SK-N-SH (cell line): ENCODE measurements at regions not wholly inside any gene's neighbourhood (a gene's known extent, or its start where the extent isn't known, plus 50 kb on each side); places are given as distances from the start of the nearest gene placed in this dataset.

ENCODE experiments used
- CTCF ChIA-PET: fragments of 300-600, 350-600 bp; formaldehyde crosslinking; extraction: SDS; loops from one replicate; lab custom pipeline; 2021; lab: Yijun Ruan, JAX
- POLR2A ChIA-PET: fragments of 350-600 bp; sonication (Branson Sonifier 250); formaldehyde crosslinking; extraction: SDS; loops from one replicate; lab custom pipeline; 2020; ENCODE audit warnings: antibody characterized with exemption, inconsistent platforms; lab: Yijun Ruan, JAX
- DNase-seq: peaks from one replicate; pipeline ENCODE4 v3.0.0; 2012
- H2AFZ ChIP-seq: fragments of 200-600 bp; sonication (generic); 2 replicates; pipeline ENCODE4 v1.8.1; 2016; ENCODE audit warnings: antibody characterized with exemption, mild to moderate bottlenecking, low read depth
- H3F3A ChIP-seq: fragments of 200-600 bp; sonication (generic); replicated peaks from 2 replicates; pipeline ENCODE3; 2016; ENCODE audit warnings: antibody characterized with exemption, mild to moderate bottlenecking; ENCODE audit not compliant: insufficient read depth
- H3K27ac ChIP-seq, 2 experiments: fragments of 200-500 bp in 1 of 2; fragments of 200-600 bp in 1 of 2; sonication (Bioruptor generic) in 1 of 2; sonication (generic), shearing (Covaris generic) in 1 of 2; 2 replicates each; pipeline versions ENCODE4 v1.5.1 to v1.6.1; 2014 to 2016; ENCODE audit warnings: low read depth in 2 of 2, inconsistent platforms in 1 of 2, low read length in 1 of 2, mild to moderate bottlenecking in 1 of 2, mixed read lengths in 1 of 2
- H3K27me3 ChIP-seq: fragments of 200-600 bp; sonication (generic), shearing (Covaris generic); 2 replicates; pipeline ENCODE4 v1.6.1; 2016; ENCODE audit warnings: mixed run types; ENCODE audit not compliant: insufficient read depth
- H3K36me3 ChIP-seq, 2 experiments: fragments of 200-500 bp in 1 of 2; fragments of 200-600 bp in 1 of 2; sonication (Bioruptor generic) in 1 of 2; sonication (generic) in 1 of 2; replicated peaks in 1 of 2; 2 replicates each; pipeline versions ENCODE3 to v1.5.1; 2014 to 2016; ENCODE audit warnings: low read length in 1 of 2, mild to moderate bottlenecking in 1 of 2; ENCODE audit not compliant: insufficient read depth in 2 of 2, control insufficient read depth in 1 of 2
- H3K4me1 ChIP-seq, 2 experiments: fragments of 200-500 bp in 1 of 2; fragments of 200-600 bp in 1 of 2; sonication (Bioruptor generic) in 1 of 2; sonication (generic), shearing (Covaris generic) in 1 of 2; 2 replicates each; pipeline versions ENCODE4 v1.5.1 to v1.6.1; 2014 to 2016; ENCODE audit warnings: low read depth in 1 of 2, low read length in 1 of 2, mixed run types in 1 of 2; ENCODE audit not compliant: insufficient read depth in 2 of 2, control insufficient read depth in 1 of 2
- H3K4me2 ChIP-seq: fragments of 200-600 bp; sonication (generic), shearing (Covaris generic); 2 replicates; pipeline ENCODE4 v1.6.1; 2017; ENCODE audit warnings: mixed run types
- H3K4me3 ChIP-seq, 2 experiments: fragments of 200-500 bp in 1 of 2; fragments of 200-600 bp in 1 of 2; sonication (Bioruptor generic) in 1 of 2; sonication (generic), shearing (Covaris generic) in 1 of 2; 2 replicates each; pipeline versions ENCODE4 v1.5.1 to v1.8.1; 2014 to 2016; ENCODE audit warnings: low read depth in 2 of 2, inconsistent platforms in 1 of 2, low read length in 1 of 2, mild to moderate bottlenecking in 1 of 2, mixed read lengths in 1 of 2, moderate library complexity in 1 of 2
- H3K79me2 ChIP-seq: fragments of 200-600 bp; sonication (generic); 2 replicates; pipeline ENCODE4 v1.8.1; 2017; ENCODE audit warnings: mild to moderate bottlenecking; ENCODE audit not compliant: insufficient read depth
- H3K9ac ChIP-seq: fragments of 200-600 bp; sonication (generic); 2 replicates; pipeline ENCODE4 v1.6.1; 2017; ENCODE audit warnings: mixed run types
- H3K9me2 ChIP-seq: fragments of 200-600 bp; sonication (generic); 2 replicates; pipeline ENCODE4 v1.6.1; 2017; ENCODE audit warnings: mixed run types
- H3K9me3 ChIP-seq: fragments of 200-600 bp; sonication (generic); 2 replicates; pipeline ENCODE4 v1.6.1; 2017; ENCODE audit warnings: mixed run types, mild to moderate bottlenecking, moderate library complexity
- H4K20me1 ChIP-seq: fragments of 200-600 bp; sonication (generic); 2 replicates; pipeline ENCODE4 v1.6.1; 2017; ENCODE audit warnings: mild to moderate bottlenecking, mixed run types; ENCODE audit not compliant: insufficient read depth
- CHD2 ChIP-seq: fragments of 150-350 bp; IDR thresholded peaks from 2 replicates; pipeline ENCODE4 v1.6.1; 2018; ENCODE audit warnings: low read length; ENCODE audit not compliant: partially characterized antibody
- ELF1 ChIP-seq: IDR thresholded peaks from 2 replicates; pipeline ENCODE4 v1.4.0; 2012
- FOSL2 ChIP-seq: IDR thresholded peaks from 2 replicates; pipeline ENCODE4 v1.4.0; 2012; ENCODE audit warnings: low read depth, mild to moderate bottlenecking, moderate library complexity, borderline replicate concordance
- FOXJ3 ChIP-seq: sonication (generic); formaldehyde crosslinking; IDR thresholded peaks from 2 replicates; pipeline ENCODE4 v1.5.1; 2020; ENCODE audit warnings: mild to moderate bottlenecking, missing genetic modification reagents
- GABPA ChIP-seq: IDR thresholded peaks from 2 replicates; pipeline ENCODE4 v1.4.0; 2012; ENCODE audit warnings: low read depth, mild to moderate bottlenecking
- GATA2 ChIP-seq: sonication (generic); formaldehyde crosslinking; IDR thresholded peaks from 2 replicates; pipeline ENCODE4 v1.5.0; 2020; ENCODE audit warnings: mild to moderate bottlenecking, missing genetic modification reagents
- JUND ChIP-seq: IDR thresholded peaks from 2 replicates; pipeline ENCODE4 v1.4.0; 2012
- MEF2A ChIP-seq: IDR thresholded peaks from 2 replicates; pipeline ENCODE4 v1.4.0; 2012; ENCODE audit warnings: low read depth, borderline replicate concordance
- NRF1 ChIP-seq: IDR thresholded peaks from 2 replicates; pipeline ENCODE4 v1.6.1; 2012; ENCODE audit warnings: low read depth, mild to moderate bottlenecking, low read length
- POLR2AphosphoS5 ChIP-seq: IDR thresholded peaks from 2 replicates; pipeline ENCODE4 v1.6.1; 2012; ENCODE audit warnings: low read depth, low read length
- RAD21 ChIP-seq: IDR thresholded peaks from 2 replicates; pipeline ENCODE4 v1.6.1; 2012; ENCODE audit warnings: mild to moderate bottlenecking, low read length
- RFX5 ChIP-seq: IDR thresholded peaks from 2 replicates; pipeline ENCODE4 v1.6.1; 2012; ENCODE audit warnings: mild to moderate bottlenecking, improper control_type of control experiment, low read length
- SIN3A ChIP-seq: IDR thresholded peaks from 2 replicates; pipeline ENCODE4 v1.6.1; 2012; ENCODE audit warnings: low read depth, mild to moderate bottlenecking, low read length, moderate library complexity, borderline replicate concordance
- TCF12 ChIP-seq: IDR thresholded peaks from 2 replicates; pipeline ENCODE4 v1.4.0; 2012
- YY1 ChIP-seq: IDR thresholded peaks from 2 replicates; pipeline ENCODE4 v1.4.0; 2012; ENCODE audit warnings: low read depth, mild to moderate bottlenecking
- WGBS: methylation state at CpG from one replicate; pipeline ENCODE4 v1.1.6; 2017; ENCODE audit warnings: low lambda C conversion rate; 5-methylcytosine and 5-hydroxymethylcytosine counted together
- TF ChIP-seq, protein P1 (sequence below): fragments of 150-350 bp; IDR thresholded peaks from 2 replicates; pipeline ENCODE4 v1.6.1; 2016; ENCODE audit warnings: mild to moderate bottlenecking, low read depth, low read length
- TF ChIP-seq, protein P2 (sequence below): fragments of 150-350 bp; IDR thresholded peaks from 2 replicates; pipeline ENCODE4 v1.6.1; 2017; ENCODE audit warnings: antibody characterized with exemption, low read length, low read depth, borderline replicate concordance
- TF ChIP-seq, protein P3 (sequence below): IDR thresholded peaks from 2 replicates; pipeline ENCODE4 v1.6.1; 2012; ENCODE audit warnings: mild to moderate bottlenecking, low read depth, low read length, moderate library complexity
- TF ChIP-seq, protein P4 (sequence below): IDR thresholded peaks from 2 replicates; pipeline ENCODE4 v1.4.0; 2012; ENCODE audit warnings: low read depth, borderline replicate concordance
- TF ChIP-seq, protein P5 (sequence below): fragments of 200-600 bp; sonication (generic); IDR thresholded peaks from 2 replicates; pipeline ENCODE4 v1.6.1; 2017; ENCODE audit warnings: antibody characterized with exemption, mild to moderate bottlenecking, moderate library complexity

DNA sequence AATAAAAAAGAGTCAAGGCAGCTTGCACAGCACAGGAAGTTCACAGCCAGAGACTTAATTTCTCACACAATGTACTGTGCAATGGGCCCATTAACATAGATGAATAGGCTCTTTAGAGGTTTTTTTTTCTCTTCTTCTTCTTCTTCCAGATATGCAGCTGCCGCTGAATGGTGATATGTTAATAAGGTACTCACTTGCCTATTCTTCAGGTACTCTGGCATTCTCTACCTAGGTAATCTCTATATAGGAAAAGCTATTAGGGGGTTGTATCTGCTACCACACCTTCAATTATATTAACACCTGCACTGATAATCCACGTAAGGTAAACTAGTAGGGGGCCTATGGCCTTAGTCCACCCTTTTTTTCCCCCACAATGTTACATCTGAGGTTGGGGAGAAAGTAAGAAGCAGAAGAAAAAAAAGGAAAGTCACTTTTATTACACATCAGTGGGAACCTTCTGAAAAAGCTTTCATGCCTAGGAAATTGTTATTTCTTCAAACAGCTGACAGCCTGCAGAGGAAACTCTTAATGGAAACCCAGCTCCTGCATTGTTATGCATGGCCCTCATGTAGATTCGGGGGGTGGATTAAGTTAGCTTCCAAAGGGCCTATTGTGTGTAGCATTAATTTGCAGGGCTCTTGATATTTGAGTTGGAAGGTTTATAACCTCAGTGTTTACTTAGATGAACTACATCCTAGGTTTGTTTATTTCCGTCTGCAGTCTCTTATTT lies 525.5 kb downstream of the ZIC1 start:
- Histone ChIP-seq H3K27me3 (no peaks in the 10 kb centered on the region), H3K9me3 (no peaks in the 10 kb centered on the region), H3K4me2 (no peak overlapping the region), H4K20me1 (no peaks in the 10 kb centered on the region), H2AFZ (no peak overlapping the region), H3F3A (no peaks in the 10 kb centered on the region), H3K9me2 (no peaks in the 10 kb centered on the region), H3K27ac (no peak overlapping the region), H3K36me3 (no peaks in the 10 kb centered on the region), H3K4me1 (peaks cover 0 to 10% of the 10 kb centered on the region in 2 experiments; a peak in 1 of 4 replicates), H3K9ac (no peak overlapping the region), H3K4me3 (no peak overlapping the region), H3K79me2 (no peaks in the 10 kb centered on the region)
- DNase-seq = no peak
- POLR2A ChIA-PET = no interaction called here
- 79% methylated on average over 4 of the region's 4 CpGs for WGBS
- CTCF ChIA-PET = no interaction called here
- no peak for TF ChIP-seq YY1
- no peak for TF ChIP-seq SIN3A
- TF ChIP-seq CHD2 = no peak

DNA sequence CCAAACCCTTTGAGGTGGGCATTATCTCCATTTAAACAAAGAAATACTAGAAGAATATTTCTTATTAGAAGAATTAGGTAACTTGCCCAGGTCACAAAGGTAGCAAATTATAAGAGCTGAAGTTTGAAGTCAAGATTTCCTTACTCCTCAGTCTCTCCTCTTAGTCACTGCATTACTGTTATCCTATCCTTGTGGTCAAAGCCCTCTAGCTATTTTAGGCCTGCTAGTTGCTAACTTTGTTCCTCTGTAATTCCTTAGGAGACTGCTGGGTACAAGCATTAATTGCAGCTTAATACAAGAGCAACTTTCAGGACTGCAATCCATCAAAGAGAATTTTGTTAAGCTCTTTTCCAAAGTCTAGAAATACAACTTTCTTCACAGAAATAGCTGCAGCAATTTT lies 528.2 kb downstream of the ZIC1 start:
- Histone ChIP-seq H3K9ac (no peak overlapping the region), H3F3A (peaks cover 2% of the 10 kb centered on the region), H3K4me1 (peaks cover 0 to 9% of the 10 kb centered on the region in 2 experiments; a peak in 2 of 4 replicates), H3K27ac (no peak overlapping the region), H3K4me2 (no peak overlapping the region), H3K9me3 (no peaks in the 10 kb centered on the region)
- ChIA-PET POLR2A (no interaction called here), CTCF (interaction anchor here (1.5 kb wide), 1 partner anchor 141 kb away, joined by 4 read pairs; no protein-coding TSS in a partner anchor)
- TF ChIP-seq, protein P1, sequence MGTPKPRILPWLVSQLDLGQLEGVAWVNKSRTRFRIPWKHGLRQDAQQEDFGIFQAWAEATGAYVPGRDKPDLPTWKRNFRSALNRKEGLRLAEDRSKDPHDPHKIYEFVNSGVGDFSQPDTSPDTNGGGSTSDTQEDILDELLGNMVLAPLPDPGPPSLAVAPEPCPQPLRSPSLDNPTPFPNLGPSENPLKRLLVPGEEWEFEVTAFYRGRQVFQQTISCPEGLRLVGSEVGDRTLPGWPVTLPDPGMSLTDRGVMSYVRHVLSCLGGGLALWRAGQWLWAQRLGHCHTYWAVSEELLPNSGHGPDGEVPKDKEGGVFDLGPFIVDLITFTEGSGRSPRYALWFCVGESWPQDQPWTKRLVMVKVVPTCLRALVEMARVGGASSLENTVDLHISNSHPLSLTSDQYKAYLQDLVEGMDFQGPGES = no peak
- TF ChIP-seq ELF1 (no peak), FOSL2 (no peak), GATA2 (CRISPR knock-in tag) (no peak), GABPA (no peak), POLR2AphosphoS5 (no peak), RFX5 (no peak), MEF2A (no peak), JUND (no peak), FOXJ3 (CRISPR knock-in tag) (no peak), SIN3A (no peak), RAD21 (no peak), NRF1 (no peak), TCF12 (no peak)
- TF ChIP-seq, protein P2, sequence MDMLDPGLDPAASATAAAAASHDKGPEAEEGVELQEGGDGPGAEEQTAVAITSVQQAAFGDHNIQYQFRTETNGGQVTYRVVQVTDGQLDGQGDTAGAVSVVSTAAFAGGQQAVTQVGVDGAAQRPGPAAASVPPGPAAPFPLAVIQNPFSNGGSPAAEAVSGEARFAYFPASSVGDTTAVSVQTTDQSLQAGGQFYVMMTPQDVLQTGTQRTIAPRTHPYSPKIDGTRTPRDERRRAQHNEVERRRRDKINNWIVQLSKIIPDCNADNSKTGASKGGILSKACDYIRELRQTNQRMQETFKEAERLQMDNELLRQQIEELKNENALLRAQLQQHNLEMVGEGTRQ = no peak
- TF ChIP-seq, protein P3, sequence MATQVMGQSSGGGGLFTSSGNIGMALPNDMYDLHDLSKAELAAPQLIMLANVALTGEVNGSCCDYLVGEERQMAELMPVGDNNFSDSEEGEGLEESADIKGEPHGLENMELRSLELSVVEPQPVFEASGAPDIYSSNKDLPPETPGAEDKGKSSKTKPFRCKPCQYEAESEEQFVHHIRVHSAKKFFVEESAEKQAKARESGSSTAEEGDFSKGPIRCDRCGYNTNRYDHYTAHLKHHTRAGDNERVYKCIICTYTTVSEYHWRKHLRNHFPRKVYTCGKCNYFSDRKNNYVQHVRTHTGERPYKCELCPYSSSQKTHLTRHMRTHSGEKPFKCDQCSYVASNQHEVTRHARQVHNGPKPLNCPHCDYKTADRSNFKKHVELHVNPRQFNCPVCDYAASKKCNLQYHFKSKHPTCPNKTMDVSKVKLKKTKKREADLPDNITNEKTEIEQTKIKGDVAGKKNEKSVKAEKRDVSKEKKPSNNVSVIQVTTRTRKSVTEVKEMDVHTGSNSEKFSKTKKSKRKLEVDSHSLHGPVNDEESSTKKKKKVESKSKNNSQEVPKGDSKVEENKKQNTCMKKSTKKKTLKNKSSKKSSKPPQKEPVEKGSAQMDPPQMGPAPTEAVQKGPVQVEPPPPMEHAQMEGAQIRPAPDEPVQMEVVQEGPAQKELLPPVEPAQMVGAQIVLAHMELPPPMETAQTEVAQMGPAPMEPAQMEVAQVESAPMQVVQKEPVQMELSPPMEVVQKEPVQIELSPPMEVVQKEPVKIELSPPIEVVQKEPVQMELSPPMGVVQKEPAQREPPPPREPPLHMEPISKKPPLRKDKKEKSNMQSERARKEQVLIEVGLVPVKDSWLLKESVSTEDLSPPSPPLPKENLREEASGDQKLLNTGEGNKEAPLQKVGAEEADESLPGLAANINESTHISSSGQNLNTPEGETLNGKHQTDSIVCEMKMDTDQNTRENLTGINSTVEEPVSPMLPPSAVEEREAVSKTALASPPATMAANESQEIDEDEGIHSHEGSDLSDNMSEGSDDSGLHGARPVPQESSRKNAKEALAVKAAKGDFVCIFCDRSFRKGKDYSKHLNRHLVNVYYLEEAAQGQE = no peak
- TF ChIP-seq, protein P4, sequence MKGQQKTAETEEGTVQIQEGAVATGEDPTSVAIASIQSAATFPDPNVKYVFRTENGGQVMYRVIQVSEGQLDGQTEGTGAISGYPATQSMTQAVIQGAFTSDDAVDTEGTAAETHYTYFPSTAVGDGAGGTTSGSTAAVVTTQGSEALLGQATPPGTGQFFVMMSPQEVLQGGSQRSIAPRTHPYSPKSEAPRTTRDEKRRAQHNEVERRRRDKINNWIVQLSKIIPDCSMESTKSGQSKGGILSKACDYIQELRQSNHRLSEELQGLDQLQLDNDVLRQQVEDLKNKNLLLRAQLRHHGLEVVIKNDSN = no peak
- TF ChIP-seq, protein P5, sequence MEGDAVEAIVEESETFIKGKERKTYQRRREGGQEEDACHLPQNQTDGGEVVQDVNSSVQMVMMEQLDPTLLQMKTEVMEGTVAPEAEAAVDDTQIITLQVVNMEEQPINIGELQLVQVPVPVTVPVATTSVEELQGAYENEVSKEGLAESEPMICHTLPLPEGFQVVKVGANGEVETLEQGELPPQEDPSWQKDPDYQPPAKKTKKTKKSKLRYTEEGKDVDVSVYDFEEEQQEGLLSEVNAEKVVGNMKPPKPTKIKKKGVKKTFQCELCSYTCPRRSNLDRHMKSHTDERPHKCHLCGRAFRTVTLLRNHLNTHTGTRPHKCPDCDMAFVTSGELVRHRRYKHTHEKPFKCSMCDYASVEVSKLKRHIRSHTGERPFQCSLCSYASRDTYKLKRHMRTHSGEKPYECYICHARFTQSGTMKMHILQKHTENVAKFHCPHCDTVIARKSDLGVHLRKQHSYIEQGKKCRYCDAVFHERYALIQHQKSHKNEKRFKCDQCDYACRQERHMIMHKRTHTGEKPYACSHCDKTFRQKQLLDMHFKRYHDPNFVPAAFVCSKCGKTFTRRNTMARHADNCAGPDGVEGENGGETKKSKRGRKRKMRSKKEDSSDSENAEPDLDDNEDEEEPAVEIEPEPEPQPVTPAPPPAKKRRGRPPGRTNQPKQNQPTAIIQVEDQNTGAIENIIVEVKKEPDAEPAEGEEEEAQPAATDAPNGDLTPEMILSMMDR = no peak
- TF ChIP-seq, all 33 proteins: peak for 0
- no peaks in the 10 kb centered on the region for H3K36me3 ChIP-seq
- no peaks in the 10 kb centered on the region for H4K20me1 ChIP-seq
- no peak overlapping the region for H3K4me3 ChIP-seq
- H3K9me2 ChIP-seq = no peaks in the 10 kb centered on the region
- H3K79me2 ChIP-seq = no peaks in the 10 kb centered on the region
- no peak for DNase-seq
- H2AFZ ChIP-seq = no peak overlapping the region
- no peaks in the 10 kb centered on the region for H3K27me3 ChIP-seq
